Suprapubic skin (tissue), 4 donors: ENCODE measurements at regions not wholly inside any gene's neighbourhood (a gene's known extent, or its start where the extent isn't known, plus 50 kb on each side); places are given as distances from the start of the nearest gene placed in this dataset.

Experiments used
- DNase-seq, 2 donors: peaks; one replicate each; pipeline ENCODE4 v3.0.0-alpha.2; 2019; ENCODE audit warnings: low spot score in 2 of 2
- H3K27ac ChIP-seq: fragments of 200-600 bp; sonication (generic); one replicate; pipeline ENCODE4 v1.5.1; 2019
- H3K27me3 ChIP-seq: fragments of 200-600 bp; sonication (generic); one replicate; pipeline ENCODE4 v1.5.1; 2019
- H3K36me3 ChIP-seq: fragments of 200-600 bp; sonication (generic); one replicate; pipeline ENCODE4 v1.5.1; 2019
- H3K4me1 ChIP-seq: fragments of 200-600 bp; sonication (generic); one replicate; pipeline ENCODE4 v1.5.1; 2019
- H3K4me3 ChIP-seq: fragments of 200-600 bp; sonication (generic); one replicate; pipeline ENCODE4 v1.5.1; 2019; ENCODE audit warnings: mild to moderate bottlenecking
- H3K9me3 ChIP-seq: fragments of 200-600 bp; sonication (generic); one replicate; pipeline ENCODE4 v1.5.1; 2019
- EP300 ChIP-seq: sonication (generic); formaldehyde crosslinking; IDR thresholded peaks from one replicate; pipeline ENCODE4 v1.6.1; 2017; ENCODE audit warnings: antibody characterized with exemption
- POLR2A ChIP-seq, 2 donors: fragments of 450-650 bp; IDR thresholded peaks; one replicate each; pipeline ENCODE4 v1.6.1; 2017; ENCODE audit warnings: antibody characterized with exemption in 2 of 2, mild to moderate bottlenecking in 2 of 2, moderate library complexity in 2 of 2
- POLR2AphosphoS5 ChIP-seq, 3 donors: sonication (generic); formaldehyde crosslinking; IDR thresholded peaks; one replicate each; pipeline ENCODE4 v1.6.1; 2017; ENCODE audit warnings: antibody characterized with exemption in 3 of 3
- WGBS: methylation state at CpG from one replicate; pipeline ENCODE4 v1.1.5; 2018; 5-methylcytosine and 5-hydroxymethylcytosine counted together
- TF ChIP-seq, protein P1 (sequence below), 2 donors: fragments of 200-600 bp in 1 of 2; fragments of 450-650 bp in 1 of 2; sonication (generic) in 1 of 2; IDR thresholded peaks; one replicate each; pipeline ENCODE4 v1.5.1; 2016 to 2019; ENCODE audit warnings: antibody characterized with exemption in 2 of 2, mild to moderate bottlenecking in 1 of 2, moderate library complexity in 1 of 2

DNA sequence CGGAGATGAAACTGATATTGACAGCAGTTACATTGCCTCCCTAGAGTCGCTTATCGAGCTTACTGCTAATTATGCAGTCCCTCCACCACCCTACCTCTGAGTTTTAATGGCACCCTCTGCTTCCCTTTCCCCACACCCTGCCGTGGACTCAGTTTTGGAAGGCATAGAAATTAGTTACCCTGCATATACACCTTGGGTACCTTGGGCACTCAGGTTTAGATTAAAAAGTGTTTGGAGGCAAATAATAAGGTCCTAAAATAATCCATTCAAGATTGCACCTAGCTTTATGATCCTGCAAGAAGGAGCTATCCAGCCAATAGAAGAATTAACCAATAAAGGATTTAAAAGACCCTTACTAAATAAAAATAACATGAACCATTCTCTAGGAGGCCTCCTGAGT is 117.8 kb upstream of the AGBL1 start:
- Histone ChIP-seq H3K9me3 (no peaks in the 10 kb centered on the region), H3K27ac (no peak overlapping the region), H3K4me3 (no peak overlapping the region), H3K36me3 (no peaks in the 10 kb centered on the region), H3K4me1 (no peaks in the 10 kb centered on the region), H3K27me3 (peaks cover 3% of the 10 kb centered on the region)
- 90% methylated on average over 4 of the region's 4 CpGs for WGBS
- DNase-seq = no peak
- no peak for TF ChIP-seq POLR2AphosphoS5 (IDR thresholded peaks at IDR 0.05)

DNA sequence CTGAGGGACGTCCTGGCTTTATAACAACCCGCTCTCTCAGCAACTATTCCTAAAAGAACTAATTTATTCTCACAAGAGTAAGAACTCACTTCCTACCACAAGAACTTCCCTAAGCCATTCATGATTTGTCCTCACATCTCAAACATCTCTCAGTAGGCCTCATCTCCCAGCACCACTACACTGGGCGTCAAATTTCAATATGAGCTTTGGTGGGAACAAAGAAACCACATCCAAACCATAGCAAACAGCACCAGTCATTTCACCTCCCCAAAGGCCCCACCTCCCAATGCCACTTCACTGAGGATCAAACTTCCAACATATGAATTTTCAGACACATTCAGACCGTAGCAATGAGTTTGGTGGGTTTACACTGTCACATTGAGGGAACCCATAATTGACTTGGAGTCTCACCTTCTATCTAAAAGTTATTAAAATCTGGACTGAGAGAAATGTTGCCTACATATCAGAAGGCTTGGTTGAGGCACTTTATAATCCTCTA is 116.4 kb upstream of the AGBL1 start:
- H3K36me3 ChIP-seq = no peaks in the 10 kb centered on the region
- no peak overlapping the region for H3K4me3 ChIP-seq
- TF ChIP-seq EP300 (no peak), POLR2A (IDR thresholded peaks at IDR 0.05) (no peak), POLR2AphosphoS5 (IDR thresholded peaks at IDR 0.05) (no peak)
- TF ChIP-seq, protein P1, sequence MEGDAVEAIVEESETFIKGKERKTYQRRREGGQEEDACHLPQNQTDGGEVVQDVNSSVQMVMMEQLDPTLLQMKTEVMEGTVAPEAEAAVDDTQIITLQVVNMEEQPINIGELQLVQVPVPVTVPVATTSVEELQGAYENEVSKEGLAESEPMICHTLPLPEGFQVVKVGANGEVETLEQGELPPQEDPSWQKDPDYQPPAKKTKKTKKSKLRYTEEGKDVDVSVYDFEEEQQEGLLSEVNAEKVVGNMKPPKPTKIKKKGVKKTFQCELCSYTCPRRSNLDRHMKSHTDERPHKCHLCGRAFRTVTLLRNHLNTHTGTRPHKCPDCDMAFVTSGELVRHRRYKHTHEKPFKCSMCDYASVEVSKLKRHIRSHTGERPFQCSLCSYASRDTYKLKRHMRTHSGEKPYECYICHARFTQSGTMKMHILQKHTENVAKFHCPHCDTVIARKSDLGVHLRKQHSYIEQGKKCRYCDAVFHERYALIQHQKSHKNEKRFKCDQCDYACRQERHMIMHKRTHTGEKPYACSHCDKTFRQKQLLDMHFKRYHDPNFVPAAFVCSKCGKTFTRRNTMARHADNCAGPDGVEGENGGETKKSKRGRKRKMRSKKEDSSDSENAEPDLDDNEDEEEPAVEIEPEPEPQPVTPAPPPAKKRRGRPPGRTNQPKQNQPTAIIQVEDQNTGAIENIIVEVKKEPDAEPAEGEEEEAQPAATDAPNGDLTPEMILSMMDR (IDR thresholded peaks at IDR 0.05) = no peak
- peaks cover 3% of the 10 kb centered on the region for H3K27me3 ChIP-seq
- H3K27ac ChIP-seq = no peak overlapping the region
- H3K9me3 ChIP-seq = no peaks in the 10 kb centered on the region
- no peak for DNase-seq
- no peaks in the 10 kb centered on the region for H3K4me1 ChIP-seq
- 89% methylated on average over 4 of the region's 4 CpGs for WGBS

DNA sequence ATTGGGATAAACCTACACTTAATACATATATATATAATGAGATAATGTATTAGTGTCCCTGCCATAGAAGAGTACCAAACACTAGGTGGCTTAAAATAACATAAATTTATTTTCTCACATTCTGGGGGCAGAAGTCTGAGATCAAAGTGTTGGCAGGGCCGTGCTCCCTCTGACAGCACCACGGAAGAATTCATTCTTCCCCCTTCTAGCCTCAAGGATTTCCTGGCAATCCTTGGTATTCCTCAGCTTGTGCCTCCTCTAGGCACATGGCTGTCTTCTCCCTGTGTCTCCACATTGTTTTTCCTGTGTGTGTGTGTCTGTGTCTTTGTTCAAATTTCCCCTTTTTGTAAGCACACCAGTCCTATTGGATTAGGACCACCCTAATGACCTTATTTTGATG is 115.2 kb upstream of the AGBL1 start:
- Histone ChIP-seq H3K9me3 (no peaks in the 10 kb centered on the region), H3K4me3 (no peak overlapping the region), H3K4me1 (no peaks in the 10 kb centered on the region), H3K27me3 (peaks cover 3% of the 10 kb centered on the region), H3K36me3 (no peaks in the 10 kb centered on the region), H3K27ac (no peak overlapping the region)
- no peak for DNase-seq
- TF ChIP-seq EP300 = no peak
- TF ChIP-seq, protein P1 (IDR thresholded peaks at IDR 0.05) = no peak
- no peak for TF ChIP-seq POLR2A (IDR thresholded peaks at IDR 0.05)
- TF ChIP-seq POLR2AphosphoS5 (IDR thresholded peaks at IDR 0.05) = no peak
- WGBS = 15% methylated on average over 2 of the region's 2 CpGs

DNA sequence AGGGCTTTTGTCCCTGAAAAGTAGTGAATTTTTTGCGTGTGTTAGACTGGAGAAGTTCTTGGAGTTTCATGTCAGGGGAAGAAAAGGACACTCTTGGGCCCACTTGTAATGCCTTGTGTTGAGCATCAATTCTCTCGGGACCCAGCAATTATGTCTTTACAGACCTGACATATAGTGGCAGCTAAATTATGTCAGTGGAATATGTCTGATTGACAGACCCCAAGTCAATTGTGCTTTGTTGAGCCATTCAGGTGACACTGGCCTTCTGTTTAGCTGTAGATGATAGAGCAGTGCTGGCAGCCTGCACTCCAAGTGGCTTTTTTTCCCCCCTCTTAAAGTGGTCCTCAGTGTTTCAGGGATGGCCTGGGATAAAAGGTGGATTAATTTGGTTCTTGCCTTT is 112.1 kb upstream of the AGBL1 start:
- H3K27ac ChIP-seq = no peak overlapping the region
- TF ChIP-seq, protein P1 (IDR thresholded peaks at IDR 0.05) = no peak
- no peak for TF ChIP-seq POLR2A (IDR thresholded peaks at IDR 0.05)
- TF ChIP-seq POLR2AphosphoS5 (IDR thresholded peaks at IDR 0.05) = no peak
- no peak for TF ChIP-seq EP300
- H3K27me3 ChIP-seq = peaks cover 3% of the 10 kb centered on the region
- no peak for DNase-seq
- 89% methylated on average over 2 of the region's 2 CpGs for WGBS
- no peaks in the 10 kb centered on the region for H3K36me3 ChIP-seq
- H3K9me3 ChIP-seq = no peaks in the 10 kb centered on the region
- no peaks in the 10 kb centered on the region for H3K4me1 ChIP-seq
- H3K4me3 ChIP-seq = no peak overlapping the region

DNA sequence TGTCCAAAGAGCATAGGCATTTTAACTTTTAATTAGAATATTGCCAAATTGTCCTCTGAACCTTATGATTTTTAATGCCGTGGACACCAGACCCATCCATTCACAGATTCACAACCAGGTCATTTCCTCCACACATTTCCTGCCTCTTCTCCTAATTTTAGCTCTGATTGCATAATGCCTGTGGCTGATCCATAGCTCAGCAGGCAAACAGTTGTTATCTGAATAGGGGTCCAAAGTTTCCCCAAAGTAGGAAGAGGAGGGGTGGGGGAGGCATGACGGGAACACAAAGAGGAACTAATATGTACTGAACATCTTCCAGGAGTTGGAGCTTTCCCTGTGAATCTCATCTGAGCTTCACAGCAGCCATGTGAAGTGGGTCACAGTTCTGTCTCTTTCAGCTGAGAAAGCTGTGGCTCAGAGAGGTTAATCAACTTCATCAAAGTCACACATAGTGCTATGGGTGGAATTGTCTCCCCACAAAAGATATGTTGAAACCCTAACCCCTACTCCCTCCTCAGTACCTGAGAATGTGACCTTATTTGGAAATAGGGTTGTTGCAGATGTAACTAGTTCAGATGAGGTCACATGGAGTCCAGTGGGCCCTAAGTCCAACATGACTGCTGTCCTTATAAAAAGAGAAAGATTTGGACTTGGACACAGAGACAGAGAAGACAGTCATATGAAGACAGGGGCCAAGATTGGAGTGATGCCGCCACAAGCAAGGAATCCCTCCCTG is 106.7 kb upstream of the AGBL1 start:
- no peak overlapping the region for H3K27ac ChIP-seq
- H3K27me3 ChIP-seq = no peaks in the 10 kb centered on the region
- H3K36me3 ChIP-seq = no peaks in the 10 kb centered on the region
- no peak overlapping the region for H3K4me3 ChIP-seq
- no peak for TF ChIP-seq EP300
- TF ChIP-seq, protein P1 (IDR thresholded peaks at IDR 0.05) = no peak
- no peak for TF ChIP-seq POLR2A (IDR thresholded peaks at IDR 0.05)
- no peak for TF ChIP-seq POLR2AphosphoS5 (IDR thresholded peaks at IDR 0.05)
- H3K9me3 ChIP-seq = no peaks in the 10 kb centered on the region
- H3K4me1 ChIP-seq = no peaks in the 10 kb centered on the region
- WGBS = 81% methylated on average over 3 of the region's 3 CpGs
- DNase-seq = no peak
